ENCODE measurements at regions not wholly inside any gene's neighbourhood (a gene's known extent, or its start where the extent isn't known, plus 50 kb on each side); places are given as distances from the start of the nearest gene placed in this dataset.
"Not testable (repeated sequence)": the region's sequence is repeated elsewhere in the genome, so short reads cannot be mapped to it uniquely, and the experiment has no call there.

- TF ChIP-seq CTCF (IDR thresholded peaks at IDR 0.05; ENCODE audit: insufficient read depth, low read depth, low read length); EZH2 (IDR thresholded peaks at IDR 0.05; ENCODE audit: insufficient read depth, low read length): not testable (repeated sequence)
Measured at GRCh38 chr1:222049661-222050060, 307.8 kb upstream of the DUSP10 start.
